GM23338 (cell line): ENCODE measurements at regions not wholly inside any gene's neighbourhood (a gene's known extent, or its start where the extent isn't known, plus 50 kb on each side); places are given as distances from the start of the nearest gene placed in this dataset.

Experiments used
- ATAC-seq: fragments of 200-7000 bp; cut with Tn5 transposase; 3 replicates; pipeline ENCODE4 v1.9.1; 2020
- DNase-seq: peaks from one replicate; pipeline ENCODE4 v3.0.0-alpha.2; 2015; ENCODE audit warnings: low spot score
- H2AFZ ChIP-seq: fragments of 200-600 bp; sonication (generic); 2 replicates; pipeline ENCODE4 v1.8.0; 2016; ENCODE audit warnings: antibody characterized with exemption, mild to moderate bottlenecking, moderate library complexity
- H3F3A ChIP-seq: fragments of 200-600 bp; sonication (generic); replicated peaks from 2 replicates; pipeline ENCODE4 v1.8.0; 2017; ENCODE audit warnings: antibody characterized with exemption, mixed run types, low read depth
- H3K27ac ChIP-seq: fragments of 200-600 bp; sonication (generic); 2 replicates; pipeline ENCODE4 v1.6.1; 2016; ENCODE audit warnings: low read depth
- H3K27me3 ChIP-seq: fragments of 200-600 bp; sonication (generic); 2 replicates; pipeline ENCODE4 v1.8.0; 2016; ENCODE audit warnings: mild to moderate bottlenecking, mixed run types, moderate library complexity; ENCODE audit not compliant: insufficient read depth
- H3K36me3 ChIP-seq: fragments of 200-600 bp; sonication (generic); 2 replicates; pipeline ENCODE4 v1.8.0; 2016; ENCODE audit warnings: mild to moderate bottlenecking; ENCODE audit not compliant: insufficient read depth
- H3K4me1 ChIP-seq: fragments of 200-600 bp; sonication (generic); 2 replicates; pipeline ENCODE4 v1.8.0; 2016; ENCODE audit warnings: mild to moderate bottlenecking, moderate library complexity; ENCODE audit not compliant: insufficient read depth
- H3K4me2 ChIP-seq: fragments of 200-600 bp; sonication (generic); 2 replicates; pipeline ENCODE4 v1.7.1; 2017; ENCODE audit warnings: mixed run types
- H3K4me3 ChIP-seq: fragments of 200-600 bp; sonication (generic); 2 replicates; pipeline ENCODE4 v1.6.1; 2016; ENCODE audit warnings: mixed run types
- H3K79me2 ChIP-seq: fragments of 200-600 bp; sonication (generic); replicated peaks from 2 replicates; pipeline ENCODE4 v1.8.0; 2017; ENCODE audit warnings: mild to moderate bottlenecking; ENCODE audit not compliant: insufficient read depth
- H3K9me2 ChIP-seq: fragments of 200-600 bp; sonication (generic); 2 replicates; pipeline ENCODE4 v1.8.0; 2017; ENCODE audit not compliant: insufficient read depth
- H4K20me1 ChIP-seq: fragments of 200-600 bp; sonication (generic); replicated peaks from 2 replicates; pipeline ENCODE4 v1.8.0; 2017; ENCODE audit warnings: mild to moderate bottlenecking; ENCODE audit not compliant: insufficient read depth
- H3K27ac Mint-ChIP-seq: 2 replicates; pipeline ENCODE4 v1.8.0; 2020; ENCODE audit warnings: inconsistent platforms, mild to moderate bottlenecking, moderate library complexity, mixed read lengths
- H3K27me3 Mint-ChIP-seq: 3 replicates; pipeline ENCODE4 v1.8.0; 2022; ENCODE audit warnings: low read depth, mild to moderate bottlenecking, moderate library complexity, mixed read lengths, inconsistent platforms; ENCODE audit not compliant: insufficient read depth, poor library complexity
- H3K36me3 Mint-ChIP-seq: 3 replicates; pipeline ENCODE4 v1.8.0; 2021; ENCODE audit warnings: low read depth, mild to moderate bottlenecking, inconsistent platforms, moderate library complexity, mixed read lengths
- H3K4me1 Mint-ChIP-seq: 3 replicates; pipeline ENCODE4 v1.8.0; 2020; ENCODE audit warnings: mild to moderate bottlenecking, inconsistent platforms, mixed read lengths
- H3K4me3 Mint-ChIP-seq: 3 replicates; pipeline ENCODE4 v1.8.0; 2021; ENCODE audit warnings: moderate library complexity, mild to moderate bottlenecking, inconsistent platforms, mixed read lengths
- H3K9me3 Mint-ChIP-seq: 3 replicates; pipeline ENCODE4 v1.8.0; 2020; ENCODE audit warnings: moderate library complexity, mild to moderate bottlenecking, inconsistent platforms, mixed read lengths
- CREB1 ChIP-seq: fragments of 250-450 bp; sonication (Bioruptor Pico); IDR thresholded peaks from 2 replicates; pipeline ENCODE4 v1.5.0; 2020; ENCODE audit warnings: low read depth, mild to moderate bottlenecking, moderate library complexity
- EZH2 ChIP-seq: fragments of 200-600 bp; sonication (generic); IDR thresholded peaks from one replicate; pipeline ENCODE4 v1.8.0; 2017; ENCODE audit warnings: antibody characterized with exemption, mild to moderate bottlenecking, low read depth; ENCODE audit not compliant: unreplicated experiment
- JUNB ChIP-seq: IDR thresholded peaks from one replicate; pipeline ENCODE4 v1.6.1; 2016; ENCODE audit warnings: antibody characterized with exemption; ENCODE audit not compliant: unreplicated experiment
- NANOG ChIP-seq: IDR thresholded peaks from 2 replicates; pipeline ENCODE4 v1.6.1; 2016; ENCODE audit warnings: antibody characterized with exemption, borderline replicate concordance
- POLR2AphosphoS5 ChIP-seq: IDR thresholded peaks from 2 replicates; pipeline ENCODE4 v1.6.1; 2016; ENCODE audit warnings: antibody characterized with exemption, low read depth
- REST ChIP-seq: IDR thresholded peaks from one replicate; pipeline ENCODE4 v1.6.1; 2018; ENCODE audit warnings: antibody characterized with exemption; ENCODE audit not compliant: unreplicated experiment
- STAT1 ChIP-seq: IDR thresholded peaks from one replicate; pipeline ENCODE4 v1.6.1; 2016; ENCODE audit warnings: antibody characterized with exemption; ENCODE audit not compliant: unreplicated experiment
- ZNF114 ChIP-seq: fragments of 250-450 bp; sonication (Bioruptor Pico); IDR thresholded peaks from 2 replicates; pipeline ENCODE4 v1.5.0; 2020; ENCODE audit warnings: mild to moderate bottlenecking, moderate library complexity
- ZNF462 ChIP-seq: fragments of 250-450 bp; sonication (Bioruptor Pico); IDR thresholded peaks from 2 replicates; pipeline ENCODE4 v1.5.0; 2020; ENCODE audit warnings: mild to moderate bottlenecking, moderate library complexity
- TF ChIP-seq, protein P1 (sequence below), 2 experiments: fragments of 200-600 bp in 1 of 2; sonication (generic) in 1 of 2; conservative IDR thresholded peaks; 2 replicates each; pipeline versions ENCODE4 v1.5.1 to v1.6.1; 2016 to 2017; ENCODE audit warnings: antibody characterized with exemption in 2 of 2, low read depth in 2 of 2, mild to moderate bottlenecking in 2 of 2, moderate library complexity in 1 of 2

DNA sequence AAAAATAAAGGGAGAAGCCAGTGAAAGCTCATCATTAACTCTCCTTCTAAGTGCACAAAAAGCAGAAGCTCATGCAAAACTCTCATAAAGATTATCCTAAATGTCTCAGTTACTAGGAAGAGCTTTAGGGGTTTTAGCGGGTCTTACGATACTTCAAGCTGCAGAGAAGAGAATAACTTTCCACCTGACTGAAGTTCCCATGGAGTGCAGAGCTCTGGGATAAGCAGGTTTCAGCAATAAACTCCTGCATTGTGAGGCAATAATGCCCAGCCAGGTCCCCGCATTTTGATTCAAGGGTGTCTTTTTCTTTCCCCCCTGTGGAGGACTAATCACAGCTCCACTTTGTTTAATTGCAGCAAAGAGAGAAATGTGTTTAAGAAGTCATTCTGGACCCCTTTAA lies 241.9 kb upstream of the SP8 start (continued):
- no peak for TF ChIP-seq ZNF462 (CRISPR knock-in tag)
- no peak for TF ChIP-seq CREB1 (CRISPR knock-in tag)

- no peaks in the 10 kb centered on the region for H3K9me2 ChIP-seq
- Mint-ChIP-seq H3K4me3 (peak overlapping the region; percentile 43), H3K27me3 (peaks cover 4% of the 10 kb centered on the region), H3K9me3 (no peaks in the 10 kb centered on the region), H3K27ac (peak overlapping the region; percentile 81), H3K4me1 (peaks cover 79% of the 10 kb centered on the region), H3K36me3 (no peaks in the 10 kb centered on the region)
- peak overlapping the region; percentile 29 for H3K4me2 ChIP-seq
- peaks cover 71% of the 10 kb centered on the region for H3K4me1 ChIP-seq
- H3K36me3 ChIP-seq = no peaks in the 10 kb centered on the region
- peak overlapping the region; percentile 20; the same call in 1 of the 2 replicates for H2AFZ ChIP-seq
- no peaks in the 10 kb centered on the region for H3K27me3 ChIP-seq
- peak overlapping the region; percentile 34; the same call in 1 of the 2 replicates for H3K4me3 ChIP-seq
- H3K27ac ChIP-seq = peak overlapping the region; percentile 65
- DNase-seq (no peak), ATAC-seq (peak; percentile 7; the same call in 2 of the 3 replicates)
- no peaks in the 10 kb centered on the region for H3K79me2 ChIP-seq
- H4K20me1 ChIP-seq = no peaks in the 10 kb centered on the region
- peaks cover 10% of the 10 kb centered on the region; the same call in 1 of the 2 replicates for H3F3A ChIP-seq
- TF ChIP-seq STAT1 = no peak
- no peak for TF ChIP-seq ZNF114 (CRISPR knock-in tag)
- TF ChIP-seq EZH2 = no peak
- TF ChIP-seq CREB1 (CRISPR knock-in tag) = no peak
- TF ChIP-seq JUNB = no peak
- no peak for TF ChIP-seq REST
- TF ChIP-seq, protein P1, sequence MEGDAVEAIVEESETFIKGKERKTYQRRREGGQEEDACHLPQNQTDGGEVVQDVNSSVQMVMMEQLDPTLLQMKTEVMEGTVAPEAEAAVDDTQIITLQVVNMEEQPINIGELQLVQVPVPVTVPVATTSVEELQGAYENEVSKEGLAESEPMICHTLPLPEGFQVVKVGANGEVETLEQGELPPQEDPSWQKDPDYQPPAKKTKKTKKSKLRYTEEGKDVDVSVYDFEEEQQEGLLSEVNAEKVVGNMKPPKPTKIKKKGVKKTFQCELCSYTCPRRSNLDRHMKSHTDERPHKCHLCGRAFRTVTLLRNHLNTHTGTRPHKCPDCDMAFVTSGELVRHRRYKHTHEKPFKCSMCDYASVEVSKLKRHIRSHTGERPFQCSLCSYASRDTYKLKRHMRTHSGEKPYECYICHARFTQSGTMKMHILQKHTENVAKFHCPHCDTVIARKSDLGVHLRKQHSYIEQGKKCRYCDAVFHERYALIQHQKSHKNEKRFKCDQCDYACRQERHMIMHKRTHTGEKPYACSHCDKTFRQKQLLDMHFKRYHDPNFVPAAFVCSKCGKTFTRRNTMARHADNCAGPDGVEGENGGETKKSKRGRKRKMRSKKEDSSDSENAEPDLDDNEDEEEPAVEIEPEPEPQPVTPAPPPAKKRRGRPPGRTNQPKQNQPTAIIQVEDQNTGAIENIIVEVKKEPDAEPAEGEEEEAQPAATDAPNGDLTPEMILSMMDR (conservative IDR thresholded peaks at IDR 0.05; ENCODE audit: low read depth in 2 of 2) = no peak
- no peak for TF ChIP-seq POLR2AphosphoS5
- TF ChIP-seq NANOG = no peak
Measured at GRCh38 chr7:21029006-21029405, 242.3 kb upstream of the SP8 start.
